Heart left ventricle (tissue), 16 donors: ENCODE measurements at regions not wholly inside any gene's neighbourhood (a gene's known extent, or its start where the extent isn't known, plus 50 kb on each side); places are given as distances from the start of the nearest gene placed in this dataset.

Experiments
- ATAC-seq, 4 donors: fragments of 200-7000 bp; cut with Tn5 transposase; one replicate each; pipeline ENCODE4 v1.9.1; 2020 to 2022; ENCODE audit warnings: moderate library complexity in 4 of 4, mild to moderate bottlenecking in 3 of 4, moderate number of reproducible peaks in 1 of 4
- DNase-seq, 5 donors: peaks; one replicate each; pipeline ENCODE4 v3.0.0-alpha.2; 2020
- H3K27ac ChIP-seq, 12 donors: fragments of 200-600 bp; sonication (generic) in 4 of 12; one replicate each; pipeline versions ENCODE4 v1.5.0 to v1.8.0; 2016 to 2022; ENCODE audit warnings: mild to moderate bottlenecking in 2 of 12
- H3K27me3 ChIP-seq, 9 donors: fragments of 200-600 bp; sonication (generic) in 2 of 9; one replicate each; pipeline versions ENCODE4 v1.5.1 to v1.8.0; 2016 to 2022; ENCODE audit warnings: mild to moderate bottlenecking in 3 of 9
- H3K36me3 ChIP-seq, 9 donors: fragments of 200-600 bp; sonication (generic) in 2 of 9; one replicate each; pipeline versions ENCODE4 v1.5.0 to v1.8.0; 2018 to 2022; ENCODE audit warnings: mild to moderate bottlenecking in 2 of 9
- H3K4me1 ChIP-seq, 12 donors: fragments of 200-600 bp; sonication (generic) in 4 of 12; one replicate each; pipeline versions ENCODE4 v1.5.0 to v1.8.0; 2016 to 2022; ENCODE audit warnings: mild to moderate bottlenecking in 3 of 12
- H3K4me3 ChIP-seq, 12 donors: fragments of 200-600 bp; sonication (generic) in 4 of 12; one replicate each; pipeline versions ENCODE4 v1.5.0 to v1.8.0; 2017 to 2022; ENCODE audit warnings: mild to moderate bottlenecking in 9 of 12, moderate library complexity in 4 of 12
- H3K9me3 ChIP-seq, 12 donors: fragments of 200-600 bp; sonication (generic) in 4 of 12; one replicate each; pipeline versions ENCODE4 v1.5.0 to v1.8.0; 2016 to 2022; ENCODE audit warnings: mild to moderate bottlenecking in 1 of 12
- POLR2A ChIP-seq, 2 donors: fragments of 450-650 bp; IDR thresholded peaks; one replicate each; pipeline ENCODE4 v1.6.1; 2017; ENCODE audit warnings: antibody characterized with exemption in 2 of 2, mild to moderate bottlenecking in 2 of 2, moderate library complexity in 2 of 2
- WGBS, 4 donors: extraction: QIAGEN DNeasy Blood & Tissue Kit in 2 of 4; methylation state at CpG; one replicate each; pipeline versions ENCODE4 v1.1.5 to v1.1.7; 2013 to 2018; 5-methylcytosine and 5-hydroxymethylcytosine counted together
- intact Hi-C, 10 donors: fragments of 100-400 bp; cut with DNase I; formaldehyde crosslinking; loops; one replicate each; pipeline versions ENCODE4 v1.11.1 to v1.14.2; 2022
- TF ChIP-seq, protein P1 (sequence below), 12 donors: fragments of 200-600 bp; sonication (generic) in 4 of 12; IDR thresholded peaks; one replicate each; pipeline versions ENCODE4 v1.5.0 to v1.8.0; 2018 to 2022; ENCODE audit warnings: antibody characterized with exemption in 12 of 12, mild to moderate bottlenecking in 5 of 12
- donor health status: ischemic (EF 13 %, LVEDD 7.1; RV severe dilation, severe dysfunction).
- donor health status: healthy with polysubstance abuse.
- donor health status: DM: no; HTN: yes; CAD: no.
- donor health status: DM: no; HTN: no; CAD: no.
- donor health status: ischemic (EF 25% LVEDD 6.9; RV normal size, moderate dysfunction).
- donor health status: ischemic (EF 25% LVEDD 5.7; RV mildly dilated, moderate dysfunction).
- donor health status: healthy.
- donor health status: DM: yes; HTN: yes; CAD: no.
- donor health status: ischemic (EF 35%, LVEDD 5.7; RV mildly dilated, moderate dysfunction).
- donor health status: nonischemic (EF 11% LVEDD 7.7; RV severe dilation, severe dysfunction).
- donor health status: DM: yes; HTN: yes; CAD: no.
- donor health status: PGD.
- donor health status: ischemic (EF 29% LVEDD 5.4; RV normal size, mild dysfunction).
- donor health status: nonischemic (EF 23%, LVEDD 6.1; RV moderate dilation, normal function).

GRCh38 chr9:3743901-3744413 lies 218.2 kb upstream of the RFX3 start:
- TF ChIP-seq POLR2A (IDR thresholded peaks at IDR 0.05) = no peak
- TF ChIP-seq, protein P1, sequence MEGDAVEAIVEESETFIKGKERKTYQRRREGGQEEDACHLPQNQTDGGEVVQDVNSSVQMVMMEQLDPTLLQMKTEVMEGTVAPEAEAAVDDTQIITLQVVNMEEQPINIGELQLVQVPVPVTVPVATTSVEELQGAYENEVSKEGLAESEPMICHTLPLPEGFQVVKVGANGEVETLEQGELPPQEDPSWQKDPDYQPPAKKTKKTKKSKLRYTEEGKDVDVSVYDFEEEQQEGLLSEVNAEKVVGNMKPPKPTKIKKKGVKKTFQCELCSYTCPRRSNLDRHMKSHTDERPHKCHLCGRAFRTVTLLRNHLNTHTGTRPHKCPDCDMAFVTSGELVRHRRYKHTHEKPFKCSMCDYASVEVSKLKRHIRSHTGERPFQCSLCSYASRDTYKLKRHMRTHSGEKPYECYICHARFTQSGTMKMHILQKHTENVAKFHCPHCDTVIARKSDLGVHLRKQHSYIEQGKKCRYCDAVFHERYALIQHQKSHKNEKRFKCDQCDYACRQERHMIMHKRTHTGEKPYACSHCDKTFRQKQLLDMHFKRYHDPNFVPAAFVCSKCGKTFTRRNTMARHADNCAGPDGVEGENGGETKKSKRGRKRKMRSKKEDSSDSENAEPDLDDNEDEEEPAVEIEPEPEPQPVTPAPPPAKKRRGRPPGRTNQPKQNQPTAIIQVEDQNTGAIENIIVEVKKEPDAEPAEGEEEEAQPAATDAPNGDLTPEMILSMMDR (IDR thresholded peaks at IDR 0.05) = no peak
- Histone ChIP-seq H3K27ac (no peak overlapping the region), H3K4me1 (no peaks in the 10 kb centered on the region), H3K27me3 (no peaks in the 10 kb centered on the region), H3K36me3 (no peaks in the 10 kb centered on the region), H3K4me3 (no peak overlapping the region), H3K9me3 (no peaks in the 10 kb centered on the region)
- ATAC-seq = no peak
- DNase-seq = no peak
- 85 to 90% (median 86%) methylated on average over 2 of the region's 2 CpGs for WGBS, 4 donors
- intact Hi-C loops = no loop called here

DNA sequence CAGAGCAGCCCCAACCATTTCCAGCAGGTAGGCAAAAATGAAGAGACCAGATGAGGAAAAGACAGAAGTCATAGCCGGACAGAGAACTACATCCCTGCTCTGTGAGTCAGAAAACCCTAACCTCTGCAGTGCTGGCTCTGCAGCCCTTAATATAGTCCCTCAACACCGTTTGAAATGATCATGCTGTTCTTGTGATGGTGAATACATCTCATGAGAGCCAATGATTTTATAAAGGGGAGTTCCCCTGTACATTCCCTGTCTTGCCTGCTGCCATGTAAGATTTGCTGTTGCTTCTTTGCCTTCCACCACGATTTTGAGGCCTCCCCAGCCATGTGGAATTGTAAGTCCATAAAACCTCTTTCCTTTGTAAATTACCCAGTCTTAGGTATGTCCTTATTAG lies 216.8 kb upstream of the RFX3 start:
- WGBS, 4 donors = 70 to 78% (median 76%) methylated on average over 3 of the region's 3 CpGs
- no peaks in the 10 kb centered on the region for H3K9me3 ChIP-seq

DNA sequence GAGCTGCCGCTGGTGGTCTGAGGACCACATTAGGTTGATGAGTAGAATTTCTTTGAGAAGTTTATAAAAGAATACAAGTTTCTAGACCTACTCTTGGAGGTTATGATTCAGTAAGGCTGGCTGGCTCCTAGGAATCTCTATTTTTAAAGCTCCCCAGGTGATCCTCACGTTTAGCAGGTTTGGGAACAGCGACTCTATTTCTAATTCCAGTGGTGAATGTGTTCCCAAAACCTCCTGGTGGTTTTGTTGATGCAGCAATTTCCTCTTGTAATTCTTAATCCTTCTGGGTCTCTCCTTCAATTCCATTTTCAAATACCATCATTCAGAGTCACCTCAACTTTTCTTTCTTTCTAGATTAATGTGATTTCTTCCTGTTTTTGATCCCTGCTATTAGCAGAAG lies 215.9 kb upstream of the RFX3 start:
- no peak for DNase-seq
- Histone ChIP-seq H3K4me3 (no peak overlapping the region), H3K36me3 (no peaks in the 10 kb centered on the region), H3K9me3 (no peaks in the 10 kb centered on the region), H3K27me3 (no peaks in the 10 kb centered on the region), H3K4me1 (no peaks in the 10 kb centered on the region), H3K27ac (no peak overlapping the region)
- no peak for TF ChIP-seq POLR2A (IDR thresholded peaks at IDR 0.05)
- TF ChIP-seq, protein P1 (IDR thresholded peaks at IDR 0.05) = no peak
- intact Hi-C loops = no loop called here
- ATAC-seq = no peak
- 73 to 85% (median 80%) methylated on average over 3 of the region's 3 CpGs for WGBS, 4 donors

More for the DNA sequence above, 216.8 kb upstream of the RFX3 start:
- H3K4me3 ChIP-seq = no peak overlapping the region
- ATAC-seq (no peak), DNase-seq (no peak)
- intact Hi-C loops = no loop called here
- no peaks in the 10 kb centered on the region for H3K4me1 ChIP-seq
- TF ChIP-seq, protein P1 (IDR thresholded peaks at IDR 0.05) = no peak
- TF ChIP-seq POLR2A (IDR thresholded peaks at IDR 0.05) = no peak
- H3K27ac ChIP-seq = no peak overlapping the region
- H3K27me3 ChIP-seq = no peaks in the 10 kb centered on the region
- no peaks in the 10 kb centered on the region for H3K36me3 ChIP-seq

- TF ChIP-seq, protein P1 (IDR thresholded peaks at IDR 0.05) = no peak
- no peak for TF ChIP-seq POLR2A (IDR thresholded peaks at IDR 0.05)
- intact Hi-C loops = no loop called here
- Histone ChIP-seq H3K4me3 (no peak overlapping the region), H3K27me3 (no peaks in the 10 kb centered on the region), H3K9me3 (no peaks in the 10 kb centered on the region), H3K36me3 (no peaks in the 10 kb centered on the region), H3K27ac (no peak overlapping the region), H3K4me1 (no peaks in the 10 kb centered on the region)
- ATAC-seq = no peak
- WGBS, 4 donors = 89 to 92% (median 90%) methylated on average over 9 of the region's 9 CpGs
- no peak for DNase-seq
These were observed 215.1 kb upstream of the RFX3 start for GRCh38 chr9:3740690-3741419.
